GM12878 (cell line): ENCODE measurements at regions not wholly inside any gene's neighbourhood (a gene's known extent, or its start where the extent isn't known, plus 50 kb on each side); places are given as distances from the start of the nearest gene placed in this dataset.
"Not testable (repeated sequence)": the region's sequence is repeated elsewhere in the genome, so short reads cannot be mapped to it uniquely, and the experiment has no call there.

Source experiments
- ATAC-seq: fragments of 200-7000 bp; cut with Tn5 transposase; 3 replicates; pipeline ENCODE4 v1.9.1; 2020; ENCODE audit warnings: mild to moderate bottlenecking, moderate library complexity
- BruUV-seq: library from RNA; stranded (reverse); fragments of 400-500 nt; replicated peaks from 2 replicates; lab custom pipeline; 2021; lab: Mats Ljungman, UMichigan
- CTCF ChIA-PET: fragments of 300-600 bp; sonication (Branson Sonifier 250); formaldehyde crosslinking; extraction: SDS; loops from one replicate; lab custom pipeline; 2021; ENCODE audit warnings: inconsistent platforms; lab: Yijun Ruan, JAX
- POLR2A ChIA-PET: fragments of 350-600 bp; formaldehyde crosslinking; extraction: SDS; loops from one replicate; lab custom pipeline; 2021; ENCODE audit warnings: inconsistent platforms; lab: Charles Lee
- RAD21 ChIA-PET: fragments of 300-600 bp; sonication (Branson Sonifier 250); formaldehyde crosslinking; loops from one replicate; lab custom pipeline; 2023; ENCODE audit warnings: antibody characterized with exemption; ENCODE audit not compliant: unreplicated experiment; lab: Charles Lee
- SMC1A ChIA-PET: fragments of 300-600 bp; sonication (Branson Sonifier 250); formaldehyde crosslinking; loops from one replicate; lab custom pipeline; 2023; ENCODE audit not compliant: unreplicated experiment, uncharacterized antibody; lab: Charles Lee
- DNase-seq: peaks from one replicate; pipeline ENCODE4 v3.0.0-alpha.2; 2011; ENCODE audit warnings: low read depth, low spot score
- FAIRE-seq: peaks from 3 replicates; lab custom pipeline; 2011; peaks lifted over from hg19 to GRCh38; lab: Jason Lieb, UNC
- H2AFZ ChIP-seq: 2 replicates; pipeline ENCODE4 v1.6.0; 2011; ENCODE audit warnings: low read depth, low read length, control low read depth; ENCODE audit not compliant: control insufficient read depth
- H3K27ac ChIP-seq: 2 replicates; pipeline ENCODE4 v1.5.1; 2011; ENCODE audit warnings: control low read depth; ENCODE audit not compliant: control insufficient read depth, insufficient read depth
- H3K27me3 ChIP-seq, 2 experiments: replicated peaks in 1 of 2; 2 replicates each; pipeline versions ENCODE4 v1.6.0 to v1.6.1; 2011; ENCODE audit warnings: low read length in 1 of 2; ENCODE audit not compliant: control insufficient read depth in 2 of 2, insufficient read depth in 2 of 2
- H3K36me3 ChIP-seq, 2 experiments: 2 replicates each; pipeline ENCODE4 v1.5.1; 2011; ENCODE audit warnings: low read length in 1 of 2; ENCODE audit not compliant: control insufficient read depth in 2 of 2, insufficient read depth in 2 of 2
- H3K4me1 ChIP-seq: 2 replicates; pipeline ENCODE4 v1.6.1; 2011; ENCODE audit warnings: mild to moderate bottlenecking, low read length, moderate library complexity, mixed read lengths; ENCODE audit not compliant: control insufficient read depth, insufficient read depth
- H3K4me2 ChIP-seq: 2 replicates; pipeline ENCODE4 v1.6.0; 2011; ENCODE audit warnings: control low read depth; ENCODE audit not compliant: control insufficient read depth, insufficient read depth
- H3K4me3 ChIP-seq: fragments of 200-600 bp; sonication (generic); 2 replicates; pipeline ENCODE4 v1.5.1; 2016
- H3K79me2 ChIP-seq: 2 replicates; pipeline ENCODE4 v1.6.0; 2011; ENCODE audit warnings: low read length; ENCODE audit not compliant: control insufficient read depth, insufficient read depth
- H3K9ac ChIP-seq: 2 replicates; pipeline ENCODE4 v1.8.0; 2011; ENCODE audit warnings: low read length, control low read depth, mixed read lengths; ENCODE audit not compliant: control insufficient read depth, insufficient read depth
- H3K9me3 ChIP-seq: replicated peaks from 3 replicates; pipeline ENCODE4 v1.5.1; 2011; ENCODE audit warnings: mild to moderate bottlenecking, low read length; ENCODE audit not compliant: control insufficient read depth, insufficient read depth
- H4K20me1 ChIP-seq: 2 replicates; pipeline ENCODE4 v1.6.0; 2011; ENCODE audit not compliant: control insufficient read depth, insufficient read depth
- EGR1 ChIP-seq, 2 experiments: IDR thresholded peaks; 1 replicate in 1 of 2; 2 replicates in 1 of 2; pipeline ENCODE4 v1.6.1; 2011 to 2012; ENCODE audit warnings: low read depth in 2 of 2, low read length in 2 of 2, borderline replicate concordance in 1 of 2, mild to moderate bottlenecking in 1 of 2, moderate library complexity in 1 of 2
- NRF1 ChIP-seq: conservative IDR thresholded peaks from 2 replicates; pipeline ENCODE4 v1.6.1; 2011; ENCODE audit warnings: mild to moderate bottlenecking, low read depth, low read length, improper control_type of control experiment
- RBBP5 ChIP-seq: fragments of 200-600 bp; sonication (generic); conservative IDR thresholded peaks from 2 replicates; pipeline ENCODE4 v1.6.1; 2016
- SREBF2 ChIP-seq: IDR thresholded peaks from 2 replicates; pipeline ENCODE4 v1.6.1; 2012; ENCODE audit warnings: mild to moderate bottlenecking, low read length
- WGBS: methylation state at CpG from one replicate; pipeline ENCODE4 v1.1.6; 2016; ENCODE audit warnings: low lambda C conversion rate; ENCODE audit not compliant: insufficient replicate concordance, insufficient coverage; ENCODE audit errors: missing lambda C conversion rate; 5-methylcytosine and 5-hydroxymethylcytosine counted together
- in situ Hi-C: fragments of 300-500 bp; cut with MboI; formaldehyde crosslinking; loops from 9 replicates; pipeline ENCODE4 v1.14.3; 2018; ENCODE audit warnings: mixed read lengths
- intact Hi-C: fragments of 100-400 bp; cut with micrococcal nuclease; formaldehyde crosslinking; loops from one replicate; pipeline ENCODE4 v1.14.2; 2022; ENCODE audit not compliant: unreplicated experiment

- Histone ChIP-seq H3K27ac (no peak overlapping the region), H3K9ac (no peak overlapping the region), H2AFZ (no peak overlapping the region), H3K4me1 (no peaks in the 10 kb centered on the region), H3K9me3 (no peaks in the 10 kb centered on the region), H3K4me3 (no peak overlapping the region), H4K20me1 (no peaks in the 10 kb centered on the region), H3K27me3 (no peaks in the 10 kb centered on the region), H3K36me3 (no peaks in the 10 kb centered on the region), H3K79me2 (no peaks in the 10 kb centered on the region), H3K4me2 (no peak overlapping the region)
- ChIA-PET RAD21 (no interaction called here), SMC1A (no interaction called here), POLR2A (no interaction called here), CTCF (no interaction called here)
- no peak for TF ChIP-seq EGR1 (IDR thresholded peaks at IDR 0.05; ENCODE audit: borderline replicate concordance in 1 of 2, low read depth in 2 of 2, low read length in 2 of 2)
- no peak for TF ChIP-seq NRF1
- TF ChIP-seq SREBF2: no peak
- TF ChIP-seq RBBP5: no peak
- FAIRE-seq: peak; percentile 38
- intact Hi-C loops (no loop called here), in situ Hi-C loops (no loop called here)
- 0% methylated on average over 3 of the region's 3 CpGs for WGBS
- DNase-seq: no peak
- no TSS peak for BruUV-seq
- ATAC-seq: no peak
Measured at GRCh38 chr4:69383281-69383680, 103.0 kb downstream of the UGT2B28 start.

DNA sequence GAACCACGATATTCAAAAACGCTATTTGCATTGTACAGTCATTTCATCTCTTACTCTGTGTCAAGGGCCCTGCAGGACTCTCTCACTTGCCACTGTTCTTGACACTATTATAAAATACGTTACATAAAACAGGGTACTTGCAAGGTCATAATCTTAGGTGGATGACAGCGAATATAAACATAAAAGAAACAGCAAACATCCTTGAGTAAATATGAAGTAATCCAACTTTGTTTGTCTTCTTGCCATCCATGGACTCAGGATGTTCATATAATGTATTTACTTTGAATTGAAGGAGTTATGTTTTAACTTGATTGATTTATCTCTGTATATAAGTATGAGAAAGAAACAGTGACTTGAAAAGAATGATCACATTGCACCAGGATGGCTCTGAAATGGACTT lies 106.6 kb downstream of the UGT2B4 start:
- in situ Hi-C loops, SMC1A ChIA-PET, H3K27me3 ChIP-seq, H3K79me2 ChIP-seq, H3K27ac ChIP-seq, H4K20me1 ChIP-seq, ATAC-seq, H3K4me2 ChIP-seq, H3K9me3 ChIP-seq, CTCF ChIA-PET, BruUV-seq, POLR2A ChIA-PET, intact Hi-C loops, H3K9ac ChIP-seq, RAD21 ChIA-PET, DNase-seq, H2AFZ ChIP-seq, FAIRE-seq, H3K36me3 ChIP-seq, H3K4me3 ChIP-seq, H3K4me1 ChIP-seq: not testable (repeated sequence)
- 4% methylated on average over 4 of the region's 4 CpGs for WGBS
